MV-4-11 (cell line): ENCODE measurements at regions not wholly inside any gene's neighbourhood (a gene's known extent, or its start where the extent isn't known, plus 50 kb on each side); places are given as distances from the start of the nearest gene placed in this dataset.

Source experiments
- DNase-seq: peaks from one replicate; lab custom pipeline; 2025; lab: John Stamatoyannopoulos, UW

DNA sequence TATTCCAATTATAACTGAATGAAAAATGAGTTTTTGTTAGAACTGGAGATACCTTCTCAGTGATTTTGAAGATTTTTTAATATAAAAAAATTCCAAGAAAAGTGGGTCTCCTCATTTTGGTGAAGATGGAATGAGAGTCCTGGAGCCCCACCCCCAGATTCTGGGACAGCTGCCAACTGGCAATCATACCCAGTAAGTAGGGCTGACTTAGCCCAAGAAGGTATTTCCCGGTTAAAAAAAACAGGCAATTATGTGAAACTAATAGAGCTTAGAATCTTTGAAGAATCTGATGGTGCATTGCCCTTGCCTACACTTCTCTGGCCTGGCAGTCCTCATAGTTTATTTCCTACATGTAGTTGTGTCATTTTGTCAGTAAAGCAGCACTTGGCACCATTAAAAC lies 52.8 kb upstream of the VWDE start:
- DNase-seq = no peak

DNA sequence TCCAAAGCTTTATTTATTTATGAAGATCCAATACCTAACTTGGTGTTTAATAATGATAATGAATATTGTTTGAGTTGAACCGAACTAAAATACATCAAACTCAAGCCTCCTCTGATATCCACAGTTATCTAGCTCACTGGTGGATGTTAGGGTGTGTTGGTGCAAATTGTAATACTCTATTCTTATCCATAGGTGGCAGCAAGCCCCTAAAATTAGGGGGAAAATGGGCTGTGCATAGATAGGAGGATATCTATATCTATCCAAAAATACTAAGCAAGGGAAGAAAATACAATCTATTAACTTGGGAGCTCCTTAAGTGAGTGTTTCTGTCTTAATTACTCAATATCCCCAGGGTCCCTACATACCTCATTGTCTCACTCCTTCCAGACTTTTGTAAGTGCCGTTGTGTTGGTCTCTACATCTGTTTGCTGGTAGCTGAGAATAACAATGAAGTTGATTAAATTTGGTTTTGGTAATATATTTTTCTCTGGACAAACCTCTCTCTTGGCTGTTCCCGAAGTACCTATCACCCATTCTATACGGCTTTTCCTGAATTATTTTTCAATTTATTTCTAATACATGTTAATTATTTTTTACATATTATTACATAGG lies 55.0 kb upstream of the VWDE start:
- DNase-seq = peak; percentile 20

DNA sequence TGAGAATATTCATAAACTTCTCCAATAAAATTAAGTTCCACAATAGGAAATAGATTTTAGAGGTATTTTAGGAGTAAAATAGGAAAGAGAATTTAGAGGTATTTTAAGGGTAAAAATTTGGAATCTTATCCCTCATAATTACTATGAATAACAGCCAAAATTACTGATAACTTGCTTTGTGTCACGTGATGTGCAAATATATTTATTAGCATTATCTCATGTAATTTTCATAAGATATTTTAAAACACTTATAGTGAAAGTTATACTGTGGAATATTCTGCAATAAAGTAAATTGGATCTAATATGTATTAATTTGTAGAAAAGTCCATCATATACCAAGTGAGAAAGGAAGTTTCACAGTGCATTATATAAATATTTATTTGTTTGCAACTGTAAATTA lies 64.2 kb upstream of the VWDE start:
- no peak for DNase-seq

DNA sequence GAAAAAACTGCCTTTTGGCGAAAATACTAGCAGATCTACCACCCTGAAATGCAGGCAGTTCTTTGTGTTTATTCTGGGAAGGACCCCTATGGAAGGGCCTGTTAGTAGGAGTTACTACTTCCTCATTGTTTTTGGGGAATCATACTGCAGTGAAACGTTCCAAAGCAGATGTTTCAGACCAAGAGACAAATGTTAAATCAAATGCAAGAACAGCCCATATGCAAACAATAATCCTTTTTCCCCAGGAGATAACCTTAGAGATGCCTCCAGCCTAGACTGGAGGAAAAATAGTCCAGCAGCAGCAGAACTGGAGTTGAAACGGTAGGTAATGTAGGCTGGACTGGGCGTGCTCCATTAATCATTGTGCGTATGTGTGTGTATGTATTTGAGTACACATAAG lies 65.9 kb upstream of the VWDE start:
- no peak for DNase-seq

DNA sequence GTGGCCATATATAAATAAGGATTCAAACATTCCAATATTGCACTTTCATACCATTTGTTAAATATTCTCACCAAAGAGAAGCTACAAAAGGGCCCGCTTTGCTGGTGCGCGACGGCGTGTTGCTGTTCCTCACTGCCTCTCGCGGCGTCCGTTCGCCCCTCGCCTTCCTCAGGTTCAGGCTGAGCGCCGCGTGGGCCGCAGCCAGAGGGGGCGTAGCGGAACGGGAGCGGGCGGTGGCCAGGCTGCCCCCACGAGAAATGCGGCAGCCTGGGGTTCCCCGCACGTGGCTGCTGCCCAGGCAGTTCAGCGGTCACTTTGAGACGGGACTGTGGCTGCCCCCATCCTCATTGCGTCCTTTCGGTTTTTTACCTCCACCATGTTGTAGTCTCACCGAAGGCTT lies 67.3 kb upstream of the VWDE start:
- no peak for DNase-seq

DNA sequence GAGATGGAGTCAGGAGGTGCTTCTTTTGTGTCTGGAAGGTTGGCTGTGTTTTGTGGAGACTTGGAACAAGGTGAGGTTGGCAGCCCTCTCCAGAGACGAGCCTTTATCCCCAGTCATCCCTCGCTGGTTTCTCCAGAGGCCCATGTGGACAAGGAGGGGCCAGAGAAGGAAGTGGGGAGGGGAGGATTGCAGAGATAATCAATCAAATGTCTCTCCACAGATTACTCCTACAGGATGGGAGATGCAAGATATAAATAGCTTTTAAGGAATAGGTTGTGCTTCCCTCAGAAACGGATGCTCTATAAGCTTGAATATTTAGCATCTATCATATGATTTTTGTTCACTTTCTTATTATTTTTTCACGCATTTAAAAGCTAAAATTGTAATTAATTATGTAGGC lies 70.4 kb upstream of the VWDE start:
- DNase-seq = no peak

DNA sequence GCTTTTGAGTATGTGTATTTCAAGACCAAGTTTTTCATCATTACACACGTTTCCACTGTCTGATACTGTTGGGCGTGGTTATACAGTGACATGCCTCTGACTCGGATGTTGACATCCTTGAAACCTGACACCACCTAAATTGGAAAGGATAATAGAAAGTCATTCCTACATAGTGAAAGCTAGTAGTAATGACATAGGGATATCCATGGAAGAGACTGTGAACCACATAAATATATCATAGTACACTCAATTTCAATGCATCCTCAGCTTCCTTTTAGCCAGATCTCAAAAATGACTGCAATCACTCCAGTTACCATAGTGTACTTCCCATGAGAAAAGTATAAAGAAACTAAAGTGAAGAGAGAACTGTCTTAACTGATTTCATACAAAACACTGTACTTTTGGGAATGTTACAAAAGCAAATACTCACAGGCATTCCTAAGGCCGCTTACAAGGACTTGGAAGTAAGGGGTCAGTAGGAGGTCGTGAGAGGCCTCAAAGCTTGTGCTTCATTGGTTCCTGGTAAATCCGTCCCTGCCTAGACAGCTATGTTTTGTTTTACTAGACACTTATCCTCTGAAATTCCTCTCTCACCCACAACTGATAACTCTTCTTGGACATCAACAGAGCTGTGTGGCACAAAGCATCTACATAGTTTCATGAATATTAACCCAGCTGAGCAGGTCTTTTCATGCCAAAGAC lies 71.8 kb upstream of the VWDE start:
- no peak for DNase-seq

DNA sequence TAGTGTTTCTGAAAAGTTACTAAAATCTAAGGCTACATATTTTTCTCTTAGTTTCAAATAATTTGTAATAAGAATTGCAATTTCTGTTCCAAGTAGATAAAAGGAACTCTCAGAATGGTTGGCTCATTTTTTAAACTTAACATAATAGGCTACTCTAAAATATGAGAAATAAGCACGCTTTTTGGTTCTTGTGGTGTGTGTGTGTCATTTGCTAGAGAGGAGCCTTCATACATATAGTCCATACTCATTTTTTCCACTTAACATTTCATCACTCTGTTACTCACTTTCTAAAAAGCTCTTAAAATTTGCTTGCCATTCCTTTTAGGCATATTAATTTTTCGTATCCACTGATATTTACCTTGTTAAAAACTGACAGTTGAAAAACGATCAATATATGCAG lies 74.0 kb upstream of the VWDE start:
- no peak for DNase-seq

DNA sequence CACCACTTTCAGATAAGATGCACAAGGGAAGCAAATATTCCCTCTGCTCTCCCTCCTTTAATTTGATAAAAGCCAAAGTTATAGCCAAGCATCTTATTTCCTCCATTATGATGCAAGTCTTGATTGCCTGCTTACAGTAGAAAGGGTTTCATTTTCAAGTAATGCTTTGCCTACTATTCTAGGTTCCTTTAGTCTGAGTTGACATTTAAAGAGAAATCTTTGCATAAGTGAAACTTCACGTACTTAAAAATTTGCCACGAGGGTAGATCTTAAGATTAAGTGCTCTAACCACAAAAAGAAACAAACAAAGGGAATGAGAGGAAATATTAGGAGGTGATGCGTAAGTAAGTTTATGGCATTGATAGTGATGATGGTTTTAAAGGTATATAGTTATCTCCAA lies 78.1 kb upstream of the VWDE start:
- no peak for DNase-seq

DNA sequence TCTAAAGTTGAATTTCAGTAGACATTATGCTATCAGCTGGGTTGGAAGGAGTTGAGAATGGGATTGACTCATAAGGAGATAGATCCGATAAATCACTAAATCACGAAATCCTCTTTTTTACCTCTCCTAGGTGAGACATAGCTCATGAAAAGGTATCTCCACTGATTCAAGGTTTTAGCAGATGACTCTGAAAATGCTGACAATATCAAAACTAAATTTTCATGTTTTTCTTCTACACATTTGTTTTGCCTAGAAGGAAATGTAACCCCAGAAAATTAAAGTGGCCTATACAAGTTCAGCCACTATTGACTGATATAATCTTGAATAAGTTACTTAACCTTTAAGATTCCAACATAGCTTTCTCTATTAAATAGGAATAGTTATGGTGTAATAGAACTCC lies 82.2 kb upstream of the VWDE start:
- no peak for DNase-seq

DNA sequence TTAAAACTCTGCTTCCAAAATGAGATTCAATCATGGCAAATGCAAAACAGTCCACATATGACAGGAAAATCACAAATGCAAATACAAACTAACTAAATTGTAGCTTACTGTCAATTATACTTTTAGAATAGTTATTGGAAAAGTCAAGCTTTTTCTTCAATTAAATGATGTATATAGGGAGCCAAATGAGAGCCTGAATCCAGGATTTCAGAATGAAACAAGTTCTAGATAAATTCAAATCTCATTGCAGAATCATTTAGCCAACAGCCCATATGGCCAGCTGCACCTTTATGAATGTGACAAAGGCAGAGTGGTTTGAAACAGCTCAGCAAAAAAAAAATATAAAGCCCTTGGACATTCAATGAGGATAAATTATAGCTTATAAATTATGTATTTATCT lies 82.2 kb upstream of the SCIN start:
- no peak for DNase-seq

DNA sequence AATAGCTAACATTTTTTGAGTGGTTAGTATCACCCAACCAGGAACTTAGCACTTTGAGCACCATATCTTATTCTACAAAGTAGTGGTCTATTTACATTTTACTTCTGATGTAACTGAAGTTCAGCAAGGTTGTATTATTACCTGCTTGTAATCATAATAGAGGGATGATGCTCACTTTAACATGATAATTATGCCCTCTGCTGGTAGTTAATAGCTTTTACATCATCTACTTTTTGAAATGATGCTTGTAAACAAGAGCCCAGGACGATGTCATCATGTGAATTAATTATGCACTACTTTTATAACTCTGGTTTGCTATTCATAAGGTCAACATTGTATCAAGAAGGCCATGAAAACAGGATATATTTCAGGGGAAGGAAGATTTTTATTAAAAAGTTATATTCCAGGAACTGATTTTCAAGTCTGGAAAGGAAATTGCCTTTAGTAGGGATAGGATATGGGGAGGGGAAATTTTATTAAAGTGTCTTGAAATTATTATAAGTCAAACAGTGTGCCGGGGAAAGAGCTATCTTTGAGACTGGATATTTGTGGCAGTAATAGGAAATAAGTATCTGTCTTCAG lies 80.3 kb upstream of the SCIN start:
- DNase-seq = peak; percentile 20

DNA sequence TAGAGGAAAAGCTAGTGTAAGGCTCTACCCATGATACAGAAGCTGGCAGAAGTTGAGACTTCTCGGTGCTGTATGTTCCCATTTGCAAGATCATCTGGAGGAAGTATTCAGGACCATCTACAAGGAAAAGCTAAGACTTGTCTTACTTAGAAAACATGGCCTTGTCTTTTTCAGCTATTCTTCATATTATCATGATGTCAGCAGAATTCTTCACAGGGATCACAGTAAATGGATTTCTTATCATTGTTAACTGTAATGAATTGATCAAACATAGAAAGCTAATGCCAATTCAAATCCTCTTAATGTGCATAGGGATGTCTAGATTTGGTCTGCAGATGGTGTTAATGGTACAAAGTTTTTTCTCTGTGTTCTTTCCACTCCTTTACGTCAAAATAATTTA lies 79.6 kb upstream of the SCIN start:
- no peak for DNase-seq

DNA sequence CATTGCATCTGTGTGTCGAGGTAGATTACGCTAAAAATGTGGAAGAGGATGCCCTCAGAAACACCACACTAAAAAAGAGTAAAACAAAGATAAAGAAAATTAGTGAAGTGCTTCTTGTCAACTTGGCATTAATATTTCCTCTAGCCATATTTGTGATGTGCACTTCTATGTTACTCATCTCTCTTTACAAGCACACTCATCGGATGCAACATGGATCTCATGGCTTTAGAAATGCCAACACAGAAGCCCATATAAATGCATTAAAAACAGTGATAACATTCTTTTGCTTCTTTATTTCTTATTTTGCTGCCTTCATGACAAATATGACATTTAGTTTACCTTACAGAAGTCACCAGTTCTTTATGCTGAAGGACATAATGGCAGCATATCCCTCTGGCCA lies 79.0 kb upstream of the SCIN start:
- DNase-seq = no peak

DNA sequence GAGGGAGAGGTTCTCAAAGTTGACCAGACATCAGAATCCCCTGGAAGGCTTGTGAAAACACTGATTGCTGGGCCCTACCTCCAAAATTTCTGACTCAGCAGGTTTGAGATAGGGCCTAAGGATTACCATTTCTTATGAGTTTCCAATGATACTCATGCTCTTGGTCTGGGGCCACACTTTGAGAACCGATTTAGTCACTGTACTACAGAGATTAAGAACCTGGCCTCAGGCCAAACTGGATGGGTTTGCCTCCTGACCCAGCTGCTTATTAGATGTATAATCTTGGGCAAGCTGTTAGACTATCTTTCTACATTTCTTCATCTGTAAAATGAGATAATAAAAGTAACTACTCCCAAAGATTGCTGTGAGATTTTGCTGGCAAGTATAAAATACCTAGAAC lies 77.1 kb upstream of the SCIN start:
- DNase-seq = no peak

DNA sequence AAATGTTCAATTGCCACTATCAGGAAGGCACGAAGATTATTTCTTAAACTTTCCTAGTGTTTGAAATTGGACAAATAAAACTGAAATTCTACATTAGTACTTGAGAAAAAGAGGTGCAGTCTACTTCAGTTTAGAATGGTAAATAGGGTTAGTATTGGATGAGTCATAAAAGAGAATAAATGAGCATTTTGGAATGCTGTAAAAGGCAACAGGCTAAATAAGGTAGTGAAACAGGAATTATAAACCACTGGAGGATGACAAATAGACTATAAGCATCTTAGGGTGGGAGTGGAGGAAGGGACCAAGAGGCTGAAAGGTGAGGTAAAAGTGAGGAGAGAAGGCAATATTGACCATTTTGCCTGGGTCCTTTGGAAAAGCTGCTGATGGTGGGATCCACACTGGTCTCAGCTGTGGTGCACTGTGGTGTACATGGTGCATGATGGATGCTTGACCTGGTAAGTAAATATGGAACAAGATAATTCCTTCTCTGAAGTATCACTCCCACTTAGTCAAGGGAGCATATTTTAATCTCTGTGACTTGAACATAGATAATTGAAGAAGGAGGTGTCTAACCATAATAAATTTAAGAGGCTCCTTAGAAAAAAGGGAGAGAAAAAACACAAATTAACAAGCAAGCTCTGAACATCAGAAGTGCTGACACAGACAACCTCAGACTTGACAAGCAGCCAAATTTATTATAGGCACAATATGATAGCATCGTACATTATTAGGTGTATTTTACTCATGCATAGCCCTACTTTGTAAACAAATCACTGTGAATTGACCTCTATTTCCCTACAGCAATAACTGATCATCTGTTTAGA lies 76.4 kb upstream of the SCIN start:
- peak; percentile 7 for DNase-seq

DNA sequence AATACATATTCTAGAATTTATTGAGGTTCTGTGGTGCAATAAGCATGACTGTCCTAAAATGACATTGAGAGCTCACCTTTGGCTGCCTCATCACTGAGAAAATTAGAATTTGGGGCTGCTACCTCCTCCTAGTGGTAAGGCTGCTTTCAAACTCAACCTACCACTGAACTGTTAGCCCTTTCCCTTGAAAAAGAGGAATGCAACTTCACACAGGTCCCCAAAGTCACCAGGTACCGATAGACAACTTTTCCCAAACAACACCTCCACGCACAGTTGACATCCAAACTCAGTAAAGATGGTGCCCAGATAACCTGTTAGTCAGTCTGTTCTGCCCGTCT lies 75.9 kb upstream of the SCIN start:
- DNase-seq = no peak

DNA sequence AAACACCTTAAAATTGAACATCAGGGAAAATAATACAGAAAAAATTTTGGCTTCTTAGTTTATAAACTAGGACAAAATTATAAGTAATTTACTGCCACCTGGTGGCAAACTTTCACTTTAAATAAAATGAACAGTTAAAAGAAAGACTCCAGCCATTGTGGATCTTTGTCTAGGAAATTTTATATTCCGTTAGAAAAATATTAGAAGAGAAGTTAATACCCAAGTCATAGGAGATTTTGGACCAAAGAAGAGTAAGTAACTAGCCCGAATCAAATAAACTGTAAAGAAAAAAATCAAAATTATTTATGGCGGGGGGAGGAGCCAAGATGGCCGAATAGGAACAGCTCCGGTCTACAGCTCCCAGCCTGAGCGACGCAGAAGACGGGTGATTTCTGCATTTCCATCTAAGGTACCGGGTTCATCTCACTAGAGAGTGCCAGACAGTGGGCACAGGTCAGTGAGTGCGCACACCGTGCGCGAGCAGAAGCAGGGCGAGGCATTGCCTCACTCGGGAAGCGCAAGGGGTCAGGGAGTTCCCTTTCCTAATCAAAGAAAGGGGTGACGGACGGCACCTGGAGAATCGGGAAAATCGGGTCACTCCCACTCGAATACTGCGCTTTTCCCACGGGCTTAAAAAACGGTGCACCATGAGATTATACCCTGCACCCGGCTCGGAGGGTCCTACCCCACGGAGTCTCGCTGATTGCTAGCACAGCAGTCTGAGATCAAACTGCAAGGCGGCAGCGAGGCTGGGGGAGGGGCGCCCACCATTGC lies 73.4 kb upstream of the SCIN start:
- DNase-seq = peak; percentile 28

DNA sequence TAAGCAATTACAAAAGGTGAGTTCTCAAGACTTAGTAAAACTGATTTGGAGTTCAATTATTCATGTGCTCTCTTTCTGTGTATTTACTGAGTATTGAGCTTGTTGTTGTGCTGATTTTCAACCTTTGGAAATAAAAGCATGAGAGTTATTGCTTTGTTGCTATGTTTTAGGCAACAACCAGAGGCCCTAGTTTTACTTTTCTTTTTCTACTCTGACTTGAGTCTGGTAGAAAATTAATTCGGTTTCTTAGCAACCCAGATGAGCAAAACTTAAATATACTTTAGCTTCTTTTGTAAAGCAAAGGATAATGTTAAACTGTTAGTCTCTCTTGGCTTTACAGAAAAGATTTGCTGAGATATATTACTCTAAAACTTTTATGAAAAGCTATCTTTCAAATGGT lies 66.4 kb upstream of the SCIN start:
- DNase-seq = no peak

DNA sequence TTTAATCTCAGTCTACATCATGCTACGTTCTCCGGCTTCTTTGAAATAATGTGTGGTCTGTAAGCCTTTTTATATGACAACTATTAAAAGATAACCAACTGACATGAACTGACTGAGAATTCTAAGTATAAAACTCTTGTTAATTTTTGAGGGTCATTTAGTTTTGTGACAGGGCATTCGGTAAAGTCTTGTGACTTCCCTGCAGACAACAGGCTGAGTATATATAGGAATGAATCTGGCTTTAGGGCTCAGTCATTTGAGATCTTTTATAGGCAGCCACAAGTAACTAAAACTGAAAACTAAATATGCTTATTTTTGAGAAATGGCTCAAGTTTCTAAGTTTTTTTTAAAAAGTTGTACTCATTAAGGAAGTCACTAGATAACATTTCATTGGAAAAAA lies 62.5 kb upstream of the SCIN start:
- DNase-seq = no peak

DNA sequence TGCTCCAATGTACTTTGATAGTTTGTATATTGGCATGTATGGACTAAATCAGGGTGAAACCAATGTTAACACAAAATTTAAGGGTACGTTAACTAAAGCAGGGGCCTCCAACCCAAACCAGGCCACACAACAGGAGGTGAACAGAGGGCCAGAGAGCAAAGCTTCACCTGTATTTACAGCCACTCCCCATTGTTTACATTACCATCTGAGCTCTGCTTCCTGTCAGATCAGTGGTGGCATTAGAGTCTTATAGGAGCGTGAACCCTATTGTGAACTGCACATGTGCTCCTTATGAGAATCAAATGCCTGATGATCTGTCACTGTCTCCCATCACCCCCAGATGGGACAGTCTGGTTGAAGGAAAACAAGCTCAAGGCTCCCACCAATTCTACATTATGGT lies 62.0 kb upstream of the SCIN start:
- no peak for DNase-seq

DNA sequence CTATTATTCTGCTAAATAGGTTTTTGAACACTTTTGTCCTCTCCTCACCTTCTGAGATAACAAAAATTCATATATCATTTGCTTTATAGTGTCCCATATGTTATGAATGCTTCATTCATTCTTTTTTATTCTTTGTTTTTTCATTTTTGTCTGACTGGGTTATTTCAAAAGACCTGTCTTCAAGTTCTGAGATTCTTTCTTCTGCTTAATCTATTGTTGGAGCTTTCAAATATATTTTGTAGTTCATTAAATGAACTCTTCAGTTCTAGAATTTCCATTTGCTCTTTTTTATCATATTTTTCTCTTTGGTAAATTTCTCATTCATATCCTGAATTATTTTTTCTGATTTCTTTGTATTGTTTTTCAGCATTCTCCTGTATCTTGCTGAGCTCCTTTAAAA lies 53.1 kb upstream of the SCIN start:
- DNase-seq = no peak
